DOHH2 (cell line): ENCODE measurements at regions not wholly inside any gene's neighbourhood (a gene's known extent, or its start where the extent isn't known, plus 50 kb on each side); places are given as distances from the start of the nearest gene placed in this dataset.
"Not testable (repeated sequence)": the region's sequence is repeated elsewhere in the genome, so short reads cannot be mapped to it uniquely, and the experiment has no call there.

Experiments used
- EZH2phosphoT487 ChIP-seq: fragments of 200-600 bp; sonication (generic); IDR thresholded peaks from 2 replicates; pipeline ENCODE4 v1.6.1; 2017; ENCODE audit warnings: borderline replicate concordance, mild to moderate bottlenecking, antibody characterized with exemption, low read length, moderate library complexity, mixed read lengths
- TF ChIP-seq, protein P1 (sequence below): fragments of 200-600 bp; sonication (generic); IDR thresholded peaks from one replicate; pipeline ENCODE4 v1.5.1; 2014; ENCODE audit warnings: antibody characterized with exemption, mild to moderate bottlenecking, low read depth, low read length; ENCODE audit not compliant: poor library complexity, severe bottlenecking

DNA sequence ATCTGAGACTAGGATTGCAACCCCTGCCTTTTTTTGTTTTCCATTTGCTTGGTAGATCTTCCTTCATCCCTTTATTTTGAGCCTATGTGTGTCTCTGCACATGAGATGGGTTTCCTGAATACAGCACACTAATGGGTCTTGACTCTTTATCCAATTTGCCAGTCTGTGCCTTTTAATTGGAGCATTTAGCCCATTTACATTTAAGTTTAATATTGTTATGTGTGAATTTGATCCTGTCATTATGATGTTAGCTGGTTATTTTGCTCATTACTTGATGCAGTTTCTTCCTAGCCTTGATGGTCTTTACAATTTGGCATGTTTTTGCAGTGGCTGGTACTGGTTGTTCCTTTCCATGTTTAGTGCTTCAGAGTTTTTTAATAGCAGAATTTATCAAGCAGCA, 228.4 kb upstream of the ADRA1B start:
- TF ChIP-seq, protein P1, sequence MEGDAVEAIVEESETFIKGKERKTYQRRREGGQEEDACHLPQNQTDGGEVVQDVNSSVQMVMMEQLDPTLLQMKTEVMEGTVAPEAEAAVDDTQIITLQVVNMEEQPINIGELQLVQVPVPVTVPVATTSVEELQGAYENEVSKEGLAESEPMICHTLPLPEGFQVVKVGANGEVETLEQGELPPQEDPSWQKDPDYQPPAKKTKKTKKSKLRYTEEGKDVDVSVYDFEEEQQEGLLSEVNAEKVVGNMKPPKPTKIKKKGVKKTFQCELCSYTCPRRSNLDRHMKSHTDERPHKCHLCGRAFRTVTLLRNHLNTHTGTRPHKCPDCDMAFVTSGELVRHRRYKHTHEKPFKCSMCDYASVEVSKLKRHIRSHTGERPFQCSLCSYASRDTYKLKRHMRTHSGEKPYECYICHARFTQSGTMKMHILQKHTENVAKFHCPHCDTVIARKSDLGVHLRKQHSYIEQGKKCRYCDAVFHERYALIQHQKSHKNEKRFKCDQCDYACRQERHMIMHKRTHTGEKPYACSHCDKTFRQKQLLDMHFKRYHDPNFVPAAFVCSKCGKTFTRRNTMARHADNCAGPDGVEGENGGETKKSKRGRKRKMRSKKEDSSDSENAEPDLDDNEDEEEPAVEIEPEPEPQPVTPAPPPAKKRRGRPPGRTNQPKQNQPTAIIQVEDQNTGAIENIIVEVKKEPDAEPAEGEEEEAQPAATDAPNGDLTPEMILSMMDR: not testable (repeated sequence)
- TF ChIP-seq EZH2phosphoT487: not testable (repeated sequence)
